Renal cortex interstitium (tissue), 11 donors: ENCODE measurements at regions not wholly inside any gene's neighbourhood (a gene's known extent, or its start where the extent isn't known, plus 50 kb on each side); places are given as distances from the start of the nearest gene placed in this dataset.
A peak's percentile ranks its signal among the peaks of the same experiment; 100 is the strongest.

Experiments
- DNase-seq, 11 donors: peaks; one replicate each; pipeline ENCODE4 v3.0.0-alpha.2; 2013; ENCODE audit warnings: low read depth in 9 of 11, low spot score in 4 of 11; ENCODE audit errors: extremely low read depth in 1 of 11

- no peak for DNase-seq
Observed at GRCh38 chr1:105686874-105687690, 1369.4 kb upstream of the PRMT6 start.

GRCh38 chr1:105700723-105701122, 1355.8 kb upstream of the PRMT6 start:
- DNase-seq, result no peak

GRCh38 chr1:105724286-105724685, 1332.2 kb upstream of the PRMT6 start:
- DNase-seq, result no peak

DNA sequence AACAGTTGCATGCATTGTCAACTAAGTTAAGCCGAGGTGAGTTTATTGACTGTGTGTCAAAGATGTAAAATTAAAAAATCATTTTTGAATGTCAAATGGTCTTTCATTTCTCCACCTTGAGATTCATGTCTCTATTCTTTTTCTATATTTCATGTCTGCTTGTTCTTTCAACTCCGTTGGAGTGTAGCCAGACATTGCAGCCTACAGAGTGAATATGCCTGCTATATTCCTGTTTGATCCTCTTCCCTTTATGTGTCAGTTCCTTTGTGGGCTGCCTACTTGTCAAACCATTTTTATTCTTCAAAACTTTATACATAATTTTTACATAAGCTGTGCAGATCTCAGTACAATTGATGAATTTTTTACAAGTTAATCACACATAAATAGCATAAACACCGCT, 1325.8 kb upstream of the PRMT6 start:
- no peak for DNase-seq

- no peak for DNase-seq
Observed at GRCh38 chr1:105736349-105736748, 1320.1 kb upstream of the PRMT6 start.

DNA sequence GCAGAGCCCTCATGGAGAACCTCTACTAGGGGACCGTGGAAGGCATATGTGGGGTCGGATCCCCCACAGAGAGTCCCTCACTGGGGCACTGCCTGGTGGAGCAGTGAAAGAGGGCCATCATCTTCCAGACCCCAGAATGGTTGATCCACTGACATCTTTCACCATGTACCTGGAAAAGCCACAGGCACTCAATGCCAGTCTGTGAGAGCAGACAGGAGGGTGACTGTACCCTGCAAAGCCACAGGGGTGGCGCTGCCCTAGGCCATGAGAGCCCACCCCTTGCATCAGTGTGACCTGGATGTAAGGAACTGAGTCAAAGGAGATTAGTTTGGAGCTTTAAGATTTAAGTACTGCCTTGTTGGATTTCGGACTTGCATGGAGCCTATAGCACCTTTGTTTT, 1276.7 kb upstream of the PRMT6 start:
- DNase-seq, result no peak

GRCh38 chr1:105785021-105785420, 1271.5 kb upstream of the PRMT6 start:
- DNase-seq, result peak; percentile 26 to 70 (median 46)

DNA sequence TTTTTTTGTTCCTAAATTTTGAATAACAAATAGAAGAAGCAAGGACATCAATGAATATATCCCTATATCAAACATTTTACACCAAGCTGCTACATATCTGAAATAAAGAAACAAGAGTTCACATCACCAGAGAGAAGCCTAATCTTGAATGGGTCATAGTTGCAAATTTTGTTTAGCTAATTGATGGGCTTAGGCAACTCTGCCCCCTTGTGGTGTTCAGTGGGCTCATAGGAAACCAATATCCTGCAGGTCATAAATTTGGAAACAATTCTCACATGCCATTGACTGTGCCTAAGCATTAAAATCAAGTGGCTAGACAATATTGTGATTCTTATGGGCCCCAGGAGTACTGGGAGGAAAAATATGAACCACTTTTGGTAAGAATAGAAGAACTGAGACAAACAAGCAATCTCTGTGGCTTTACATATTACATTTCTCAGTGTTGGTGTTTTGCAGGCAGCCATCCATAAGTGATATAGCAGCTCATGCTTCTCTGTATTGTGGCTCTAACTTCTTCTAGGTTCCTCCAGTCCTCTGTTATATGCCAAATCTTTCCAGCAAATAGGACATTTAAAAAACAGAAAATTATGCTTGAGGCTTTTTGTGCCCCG, 1262.8 kb upstream of the PRMT6 start:
- DNase-seq, result peak; percentile 25 to 63 (median 41)

GRCh38 chr1:105795741-105796140, 1260.7 kb upstream of the PRMT6 start:
- no peak for DNase-seq

- no peak for DNase-seq
Observed at GRCh38 chr1:105830571-105831146, 1225.8 kb upstream of the PRMT6 start.

DNA sequence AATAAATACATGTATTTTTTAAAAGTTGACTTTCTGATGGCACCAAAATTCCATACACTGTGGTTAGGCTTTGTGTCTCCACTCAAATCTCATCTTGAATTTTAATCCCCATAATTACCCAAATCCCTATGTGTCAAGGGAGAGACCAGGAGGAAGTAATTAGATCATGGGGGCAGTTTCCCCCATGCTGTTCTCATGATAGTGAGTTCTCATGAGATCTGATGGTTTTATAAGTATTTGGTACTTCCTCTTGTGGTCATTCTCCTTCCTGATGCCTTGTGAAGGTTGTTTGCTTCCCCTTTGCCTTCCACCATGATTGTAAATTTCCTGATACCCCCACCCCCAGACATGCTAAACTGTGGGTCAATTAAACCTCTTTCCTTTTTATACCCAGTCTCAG, 1218.4 kb upstream of the PRMT6 start:
- DNase-seq, result no peak

DNA sequence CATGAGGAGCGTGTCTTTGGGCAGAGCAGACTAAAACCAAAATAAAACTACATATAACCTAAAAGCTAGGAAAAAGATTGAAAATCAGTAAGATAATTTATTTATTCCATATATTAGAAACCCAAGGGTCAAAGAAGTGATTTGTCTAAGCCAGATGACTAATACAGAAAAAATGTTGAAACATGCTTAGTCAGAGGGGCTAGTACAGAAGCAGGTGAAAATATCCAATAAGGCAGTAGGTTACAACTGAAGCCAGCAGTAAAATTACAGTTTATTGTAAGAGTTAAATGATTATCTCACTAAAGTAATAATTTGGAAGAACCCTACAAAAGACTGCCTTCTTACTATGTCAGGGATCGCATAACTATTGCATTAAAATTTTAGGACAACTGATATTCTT, 1190.9 kb upstream of the PRMT6 start:
- DNase-seq, result no peak

DNA sequence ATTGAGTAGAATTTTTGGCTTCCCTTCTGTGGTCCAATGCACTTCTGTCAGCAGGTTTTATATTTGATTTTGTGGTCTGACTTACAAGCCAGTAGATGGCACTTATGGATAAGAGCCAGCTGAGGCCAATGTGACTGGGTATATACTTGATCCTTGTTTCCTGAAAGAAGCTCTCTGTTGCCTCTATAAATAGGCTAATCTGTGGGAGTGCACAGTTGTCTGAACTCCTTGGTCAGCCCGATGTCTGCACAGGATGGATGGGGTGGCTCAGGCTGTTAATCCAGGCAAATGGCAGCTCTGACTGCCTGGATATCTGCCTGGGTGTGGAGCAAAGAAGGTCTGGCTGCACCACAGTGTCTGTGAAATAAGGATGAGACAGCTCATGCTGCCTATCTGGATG, 1183.7 kb upstream of the PRMT6 start:
- no peak for DNase-seq

DNA sequence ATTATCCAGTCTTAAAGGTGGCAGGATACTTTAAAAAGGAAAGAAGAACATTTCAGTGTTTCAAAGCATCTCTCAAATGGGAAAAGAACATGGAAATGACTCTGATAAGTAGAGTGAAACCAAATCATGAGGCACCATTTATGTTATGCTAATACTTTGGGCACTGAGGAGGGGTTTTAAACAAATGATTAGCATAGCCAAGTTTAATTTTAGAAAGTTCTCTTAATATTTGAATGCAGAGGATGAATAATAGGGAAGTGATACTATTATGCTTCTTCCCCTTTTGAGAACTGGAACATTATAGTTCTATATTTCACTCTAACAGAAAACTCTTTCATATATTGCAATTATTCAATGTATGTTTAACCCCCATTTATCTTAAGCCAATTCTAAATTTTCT, 1181.9 kb upstream of the PRMT6 start:
- DNase-seq, result no peak

DNA sequence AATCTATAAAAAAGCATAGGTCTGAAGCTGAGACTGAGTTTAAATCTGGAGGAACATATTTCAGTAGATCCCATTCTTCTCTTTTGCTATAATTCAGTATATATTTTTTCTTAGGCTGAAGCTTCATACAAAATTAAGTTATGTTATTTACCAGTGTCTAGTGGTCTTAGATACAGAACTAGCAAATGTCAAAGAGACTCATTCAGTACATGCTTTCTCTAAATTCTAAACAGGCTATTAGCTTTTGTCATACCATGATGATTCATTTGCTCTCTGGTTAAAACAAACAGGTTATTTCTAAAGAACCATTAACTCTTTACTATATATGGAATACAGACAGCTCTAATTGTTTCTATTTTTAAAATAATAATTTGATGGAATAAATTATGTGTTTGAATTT, 1170.2 kb upstream of the PRMT6 start:
- no peak for DNase-seq

DNA sequence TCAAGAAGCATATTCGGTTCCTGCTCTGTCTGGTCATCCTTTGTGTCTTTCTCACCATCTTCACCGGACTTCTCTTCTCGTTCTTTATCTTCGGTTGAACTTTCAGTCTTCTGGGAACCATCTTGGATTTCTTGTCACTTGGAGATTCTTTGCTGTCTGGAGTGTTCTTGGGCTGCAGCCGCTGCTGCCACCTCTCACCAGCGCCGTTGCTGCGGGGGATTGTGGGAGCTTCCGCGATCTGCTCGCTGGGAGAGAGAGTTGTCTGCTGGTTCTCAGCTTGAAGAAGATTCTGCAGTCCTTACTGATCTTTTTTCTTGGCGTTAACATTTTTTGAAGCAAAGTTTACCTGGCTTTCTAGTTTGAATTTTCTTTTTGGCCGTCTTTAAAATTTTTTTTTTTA, 1165.2 kb upstream of the PRMT6 start:
- DNase-seq, result no peak

DNA sequence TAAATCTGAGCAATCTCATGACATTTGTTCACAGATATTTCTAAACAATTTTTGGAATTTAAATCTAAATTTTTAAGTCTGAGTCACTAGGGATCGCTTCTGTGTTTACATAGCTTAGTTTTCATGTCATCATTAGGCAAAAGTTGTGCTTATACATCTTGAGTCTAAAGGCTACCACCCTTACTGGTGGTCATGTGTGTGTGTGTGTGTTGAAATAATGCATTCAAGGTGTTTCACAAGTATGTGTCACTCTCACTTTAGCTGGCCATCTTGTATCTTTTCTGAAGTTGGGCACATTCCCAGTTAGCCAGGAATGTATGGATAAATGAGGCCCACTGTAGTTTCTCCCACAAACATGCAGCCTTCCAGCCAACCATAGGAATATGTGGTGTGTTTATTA, 1162.5 kb upstream of the PRMT6 start:
- no peak for DNase-seq

DNA sequence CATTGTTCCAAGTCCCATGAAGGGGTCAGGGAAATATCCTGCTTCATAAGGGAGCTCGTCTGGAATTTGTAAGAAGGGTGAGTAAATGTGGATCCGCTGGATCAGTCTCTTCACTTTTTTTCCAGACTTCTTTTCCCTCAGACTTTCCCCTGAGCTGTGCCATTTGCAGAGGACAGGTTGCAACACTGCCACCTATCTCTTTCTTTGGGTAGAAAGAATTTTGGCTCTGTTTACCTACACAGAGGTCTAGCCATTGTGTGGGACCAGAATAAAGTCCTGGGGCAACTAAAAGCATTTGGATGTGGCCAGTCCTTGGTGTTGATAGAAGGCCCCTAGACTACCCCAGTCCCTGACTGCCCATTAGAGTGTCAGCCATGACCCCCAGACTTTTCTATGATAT, 1146.7 kb upstream of the PRMT6 start:
- no peak for DNase-seq

DNA sequence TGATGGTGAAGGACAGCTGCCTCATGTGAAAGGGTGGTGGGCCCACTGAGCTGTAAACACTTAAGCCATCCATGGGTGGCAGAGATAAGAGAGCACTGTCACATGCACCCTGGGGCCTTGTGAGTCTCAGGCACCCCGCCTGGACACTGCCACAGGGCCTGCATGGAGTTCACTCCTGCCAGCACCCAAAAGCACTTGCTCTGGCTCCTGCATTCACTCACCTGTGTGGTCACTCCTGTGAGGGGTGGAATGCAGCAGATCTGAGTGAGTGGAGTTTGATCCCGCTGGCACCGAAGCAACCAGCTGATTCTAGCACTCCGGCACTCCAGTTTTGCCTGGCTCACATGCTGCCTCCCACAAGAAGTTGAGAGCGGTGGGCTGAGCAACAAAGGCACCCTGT, 1142.1 kb upstream of the PRMT6 start:
- DNase-seq, result no peak

DNA sequence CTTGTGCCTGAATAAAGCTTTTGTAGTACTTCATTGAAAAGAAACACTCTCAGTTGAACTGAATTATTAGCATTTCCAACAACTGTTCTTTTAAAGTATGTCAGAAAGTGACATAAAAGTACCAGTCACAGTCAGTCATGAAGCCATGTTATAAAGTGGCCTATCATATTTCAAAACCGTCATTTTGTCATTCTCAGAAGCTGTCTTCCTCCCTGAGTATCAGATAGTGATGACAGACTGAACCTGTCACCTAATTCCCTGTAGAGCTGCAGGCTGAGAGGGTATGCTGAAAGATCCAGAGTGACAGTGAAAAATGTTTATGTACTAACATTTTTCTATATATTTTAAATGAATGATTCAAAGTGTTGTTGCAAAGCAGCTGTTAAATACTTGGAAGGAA, 1121.7 kb upstream of the PRMT6 start:
- DNase-seq, result no peak

GRCh38 chr1:105964879-105965278, 1091.6 kb upstream of the PRMT6 start:
- DNase-seq, result no peak
